HG02852 (cell line): ENCODE measurements at regions not wholly inside any gene's neighbourhood (a gene's known extent, or its start where the extent isn't known, plus 50 kb on each side); places are given as distances from the start of the nearest gene placed in this dataset.

Experiments
- ATAC-seq: cut with Tn5 transposase; IDR thresholded peaks from one replicate; pipeline ENCODE4 v1.9.1; 2021; ENCODE audit warnings: mild to moderate bottlenecking, moderate library complexity; ENCODE audit not compliant: unreplicated experiment

- no peak for ATAC-seq
These were observed 152.1 kb downstream of the PMP22 start for GRCh38 chr17:15112846-15113617.

DNA sequence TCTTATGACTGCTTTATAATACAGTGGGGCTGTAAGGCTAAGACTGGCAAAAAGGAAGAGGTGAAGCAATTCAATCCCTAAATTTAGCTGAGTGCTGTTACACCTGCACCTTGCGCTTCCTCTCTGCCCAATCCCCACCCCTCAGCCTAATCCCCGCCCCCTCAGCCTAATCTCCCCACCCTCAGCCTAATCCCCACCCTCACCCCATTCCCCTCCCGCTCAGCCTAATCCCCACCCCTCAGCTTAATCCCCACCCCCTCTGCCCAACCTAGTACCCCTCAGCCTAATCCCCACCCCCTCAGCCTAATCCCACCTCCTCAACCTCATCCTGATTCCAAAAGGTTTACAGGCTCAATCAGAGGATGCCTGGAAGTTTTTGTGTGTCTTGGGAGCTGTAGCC lies 155.5 kb downstream of the PMP22 start:
- no peak for ATAC-seq

GRCh38 chr17:15108992-15109391 lies 156.1 kb downstream of the PMP22 start:
- no peak for ATAC-seq

GRCh38 chr17:15106540-15106939 lies 158.6 kb downstream of the PMP22 start:
- ATAC-seq: no peak

DNA sequence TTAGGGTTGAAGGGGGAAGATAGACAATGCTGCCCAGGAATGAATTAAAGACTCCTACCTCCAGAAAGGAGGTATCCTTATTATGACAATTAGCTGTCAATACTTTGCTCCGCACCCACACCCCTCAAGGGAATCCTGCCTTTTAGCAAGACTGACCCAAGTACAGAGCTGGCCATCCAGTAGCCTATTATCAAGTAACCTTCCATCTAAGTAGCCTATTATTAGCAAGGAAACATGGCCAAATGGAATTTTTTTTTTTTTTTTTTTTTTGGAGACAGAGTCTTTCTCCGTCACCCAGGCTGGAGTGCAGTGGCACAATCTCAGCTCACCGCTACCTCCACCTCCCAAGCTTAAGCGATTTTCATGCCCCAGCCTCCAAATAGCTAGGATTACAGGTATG lies 161.3 kb downstream of the PMP22 start:
- ATAC-seq: no peak

DNA sequence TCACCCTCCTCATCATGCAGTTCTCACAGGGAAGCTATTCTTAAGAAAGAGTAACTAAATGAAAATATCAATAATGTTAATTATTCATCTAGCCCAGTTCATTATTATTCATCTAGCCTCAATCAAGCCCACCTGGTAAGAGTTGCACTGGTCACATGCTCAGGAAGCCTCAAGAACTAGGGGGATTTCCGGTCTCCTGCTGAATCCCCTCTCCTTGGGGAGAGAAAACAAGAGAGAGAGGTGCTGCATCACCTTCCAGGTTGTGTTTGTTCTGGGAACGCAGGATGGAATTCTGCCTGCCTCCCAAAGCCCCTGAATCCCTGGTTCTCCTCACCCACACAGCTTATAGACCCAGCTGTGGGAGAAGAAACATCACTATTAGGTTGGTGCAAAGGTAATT lies 164.0 kb downstream of the PMP22 start:
- ATAC-seq: no peak

GRCh38 chr17:15096511-15096910 lies 168.6 kb downstream of the PMP22 start:
- no peak for ATAC-seq

- ATAC-seq: no peak
These were observed 169.2 kb downstream of the PMP22 start for GRCh38 chr17:15095935-15096334.

- no peak for ATAC-seq
These were observed 172.4 kb downstream of the PMP22 start for GRCh38 chr17:15092762-15093161.

- no peak for ATAC-seq
These were observed 172.9 kb downstream of the PMP22 start for GRCh38 chr17:15092261-15092660.

DNA sequence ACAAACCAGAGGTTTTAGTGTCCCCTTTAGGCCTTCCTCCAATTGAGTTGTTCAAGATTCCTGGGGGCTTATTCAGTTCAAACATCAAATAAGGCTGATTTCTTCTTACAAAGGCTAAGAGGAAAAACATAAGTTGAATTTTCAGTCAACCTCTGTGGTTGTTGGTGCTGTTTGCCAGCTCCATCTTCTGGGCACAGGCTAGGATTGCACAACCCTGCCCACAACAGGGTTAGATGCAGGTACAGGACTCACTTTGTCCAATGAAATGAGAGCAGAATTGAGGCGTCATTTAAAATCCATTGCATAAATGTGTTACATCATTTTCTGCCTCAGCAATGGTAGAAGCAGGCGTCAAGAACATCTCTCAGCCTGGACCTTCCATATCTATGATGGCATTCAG lies 173.3 kb downstream of the PMP22 start:
- no peak for ATAC-seq

DNA sequence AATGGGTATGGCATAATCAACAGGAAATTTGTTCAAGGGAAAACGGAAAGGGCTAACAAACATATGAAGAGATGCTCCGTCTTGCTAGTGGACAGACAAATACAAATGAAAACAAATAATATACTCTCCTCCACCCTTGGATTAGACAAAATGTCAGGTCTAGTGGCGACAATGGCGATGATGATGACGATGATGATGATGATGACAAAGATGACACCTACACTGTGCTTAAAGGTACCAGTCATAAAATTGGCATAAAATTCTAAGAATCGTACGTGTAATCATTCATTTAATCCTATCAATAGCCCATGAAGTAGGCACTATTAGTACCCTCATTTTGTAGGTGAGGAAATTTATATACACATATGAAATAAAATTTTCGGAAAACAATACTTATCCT lies 174.6 kb downstream of the PMP22 start:
- ATAC-seq: no peak

DNA sequence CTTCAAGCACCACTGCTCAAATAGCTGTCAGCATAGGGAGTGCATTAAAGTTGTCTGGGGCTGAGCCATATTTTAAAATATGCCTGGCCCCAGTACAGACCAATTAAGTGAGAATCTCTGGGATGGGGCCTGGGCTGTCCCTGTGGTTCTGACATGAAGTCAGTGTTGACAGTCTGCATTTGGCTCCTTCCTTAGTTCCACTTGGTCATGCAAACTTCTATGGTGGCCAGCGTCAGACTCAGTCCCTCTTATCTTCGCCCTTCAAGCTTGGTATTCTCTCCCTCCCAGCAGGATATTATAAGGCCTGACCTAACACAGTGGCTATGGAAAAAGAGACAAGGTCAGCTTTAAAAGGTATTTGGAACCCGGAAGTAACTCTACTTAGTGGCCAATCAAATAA lies 177.2 kb downstream of the PMP22 start:
- no peak for ATAC-seq

DNA sequence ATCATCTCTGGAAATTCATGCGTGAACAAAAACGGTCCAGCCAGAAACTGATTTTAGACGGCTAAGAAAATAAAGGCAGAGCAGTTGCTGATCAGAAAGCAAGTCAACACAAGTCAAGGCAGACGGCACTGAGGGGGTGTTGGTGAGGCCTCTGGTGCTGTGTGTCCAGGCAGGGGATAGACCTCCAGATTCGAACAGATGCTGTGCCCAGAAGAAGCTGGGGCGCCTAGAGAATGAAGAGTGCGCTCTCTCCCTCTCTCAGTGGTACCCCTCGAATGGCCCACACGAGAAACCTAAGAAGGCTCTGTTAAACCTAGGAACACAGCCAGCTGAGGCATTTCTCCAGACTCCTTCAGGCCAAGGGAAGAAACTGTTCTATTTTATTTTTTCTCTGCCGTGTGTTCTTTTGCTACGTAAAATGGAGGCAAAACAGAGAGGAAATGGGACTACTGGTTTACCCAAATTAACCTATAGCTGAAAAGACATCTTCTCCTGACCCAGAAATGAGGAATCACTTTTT lies 178.3 kb downstream of the PMP22 start:
- ATAC-seq: no peak

DNA sequence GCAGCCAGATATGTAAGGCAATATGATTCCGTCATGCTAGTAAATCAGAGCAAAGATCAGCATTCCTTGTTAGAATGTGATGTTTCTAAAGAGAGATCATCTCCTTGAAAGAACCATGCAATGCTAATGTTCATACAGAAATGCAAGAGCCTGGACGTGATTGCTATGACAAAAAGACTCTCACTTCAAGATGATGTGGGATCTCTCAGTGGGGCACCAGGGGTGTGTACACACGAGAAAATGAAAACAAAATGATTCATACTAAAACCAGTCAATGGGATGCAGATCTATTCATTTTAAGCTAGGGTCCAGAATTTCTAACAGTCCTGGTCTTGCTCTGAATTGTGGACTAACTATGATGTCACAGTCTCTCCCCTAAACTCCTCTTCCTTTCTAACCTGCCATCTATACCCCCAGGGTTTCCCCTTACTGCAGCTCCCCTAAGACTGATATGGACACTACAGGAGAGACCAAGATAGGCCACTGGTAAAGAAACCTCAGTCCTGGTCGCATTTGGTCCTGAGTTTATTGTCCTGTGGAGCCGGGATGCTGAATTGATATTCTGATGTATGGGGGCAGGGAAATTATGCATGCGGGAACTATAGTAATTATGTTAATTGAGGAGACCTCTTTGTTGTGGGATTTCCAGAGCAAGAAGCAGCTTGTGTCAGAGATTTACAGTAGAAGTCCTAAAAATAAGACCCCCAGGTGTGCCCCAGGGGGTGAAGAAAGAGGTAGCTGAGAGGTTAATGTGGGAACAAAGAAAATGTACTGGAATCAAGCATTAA lies 179.0 kb downstream of the PMP22 start:
- ATAC-seq: no peak

GRCh38 chr17:15083225-15083624 lies 181.9 kb downstream of the PMP22 start:
- ATAC-seq: no peak

GRCh38 chr17:15081008-15081407 lies 184.1 kb downstream of the PMP22 start:
- ATAC-seq: no peak

DNA sequence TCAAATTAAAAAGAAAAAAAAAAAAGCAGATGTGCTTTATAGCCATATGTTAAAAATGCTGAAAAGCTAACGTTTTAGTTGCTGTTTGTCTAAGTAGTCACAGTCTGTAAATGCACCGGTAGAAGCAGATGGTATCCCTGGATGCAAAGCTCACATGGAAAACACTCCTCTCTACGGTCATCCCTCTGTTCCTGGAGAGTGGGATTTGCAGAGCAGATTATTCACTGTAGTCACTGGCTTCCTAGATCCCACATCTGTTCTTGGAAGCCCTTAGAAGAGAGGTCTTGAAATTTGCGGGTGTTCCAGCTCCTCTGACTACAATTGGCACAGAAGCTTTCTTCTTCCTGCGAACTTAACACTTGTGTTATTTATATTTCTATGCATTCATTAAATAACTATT lies 186.6 kb downstream of the PMP22 start:
- no peak for ATAC-seq

DNA sequence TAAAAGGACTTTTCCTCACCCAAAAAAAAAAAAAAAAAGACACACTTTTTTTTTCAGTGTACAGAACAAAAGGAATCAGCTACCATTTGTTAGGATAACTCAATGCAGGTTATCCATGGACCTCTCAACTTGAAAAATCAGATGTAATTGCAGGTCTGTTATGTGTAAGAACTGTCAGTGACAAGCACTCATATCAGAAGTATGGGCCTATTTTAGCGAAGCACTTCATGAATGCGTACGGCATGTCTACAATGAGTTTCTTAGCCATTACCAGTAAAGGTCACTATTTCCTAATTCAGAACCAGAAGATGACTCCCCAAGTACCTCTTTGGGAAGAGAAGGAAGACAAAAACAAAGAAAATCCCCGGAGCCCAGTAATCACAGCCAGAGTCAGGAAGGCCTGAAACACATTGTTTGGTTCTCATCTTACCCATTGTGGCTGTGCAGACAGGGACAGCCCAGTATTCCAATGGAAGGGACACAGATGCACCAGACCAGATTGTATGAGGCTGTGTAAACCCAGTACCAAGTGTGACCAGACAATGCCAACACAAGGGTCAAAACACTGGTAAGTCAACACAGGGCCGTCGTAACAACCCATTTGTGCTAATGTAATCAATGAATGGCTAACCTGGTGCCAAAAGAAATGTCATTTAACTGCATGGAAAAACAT lies 188.0 kb downstream of the PMP22 start:
- no peak for ATAC-seq

GRCh38 chr17:15051933-15052332 lies 213.2 kb downstream of the PMP22 start:
- no peak for ATAC-seq

GRCh38 chr17:15049795-15050160 lies 215.3 kb downstream of the PMP22 start:
- ATAC-seq: no peak
